ENCODE measurements at regions not wholly inside any gene's neighbourhood (a gene's known extent, or its start where the extent isn't known, plus 50 kb on each side); places are given as distances from the start of the nearest gene placed in this dataset.

DNA sequence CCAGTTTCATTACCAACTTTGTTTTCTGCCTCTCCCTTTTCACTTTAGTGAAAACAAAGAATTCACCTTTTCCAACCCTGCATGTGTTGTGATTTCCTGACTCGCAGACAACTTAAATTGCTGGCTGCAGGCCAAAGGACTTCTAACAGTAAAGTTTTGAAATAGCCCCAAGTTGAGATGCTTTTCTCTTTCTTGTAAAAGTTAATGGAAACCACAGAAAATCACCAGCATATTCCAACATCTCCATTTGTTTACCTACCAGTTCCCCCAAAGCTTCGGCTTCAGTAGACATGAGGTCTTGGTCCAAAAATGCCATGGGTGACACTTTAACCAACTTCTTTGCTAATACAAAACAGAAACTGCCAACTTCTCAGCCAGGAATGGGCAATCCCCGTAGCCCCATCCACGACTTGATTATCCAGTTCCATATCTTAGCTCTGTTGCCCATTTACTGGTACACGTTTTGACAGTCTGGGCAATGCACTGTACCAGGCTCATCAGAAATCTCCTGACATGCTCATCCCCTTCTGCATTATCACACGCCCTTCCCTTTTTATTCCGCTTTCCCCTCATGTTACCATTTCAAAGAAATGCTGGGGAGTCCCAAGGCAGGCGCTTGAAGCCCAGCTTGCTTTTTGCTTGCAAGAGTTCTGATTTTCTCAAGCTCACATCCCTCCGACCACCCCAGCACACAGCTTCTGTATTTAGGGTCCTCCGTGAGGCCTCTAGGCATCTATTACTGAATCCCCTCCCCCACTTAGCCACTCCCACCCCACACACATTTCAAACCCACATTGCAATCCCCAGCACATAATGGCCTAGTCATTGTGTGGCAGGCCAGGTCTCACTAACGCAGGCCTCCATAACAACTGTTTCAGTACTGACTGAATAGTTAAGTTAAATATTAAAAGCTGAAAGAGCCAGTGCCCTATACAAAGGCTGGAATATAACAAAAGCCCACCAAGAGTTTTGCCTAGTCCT, 137.9 kb upstream of the S100G start:
- H3K4me3 ChIP-seq (ENCODE audit: low read depth, low read length), result no peak overlapping the region
- H3K27me3 ChIP-seq (ENCODE audit: control insufficient read depth, insufficient read depth, low read length), result no peaks in the 10 kb centered on the region
- H3K9me3 ChIP-seq (ENCODE audit: control insufficient read depth, insufficient read depth, low read length), result no peaks in the 10 kb centered on the region
- H3K27ac ChIP-seq (ENCODE audit: low read depth, low read length), result no peak overlapping the region
- no peak for DNase-seq (ENCODE audit: low read depth, low spot score)
- CTCF ChIA-PET, result interaction anchor here (1.8 kb wide), 1 partner anchor 76 kb away, joined by 5 read pairs; no protein-coding TSS in a partner anchor
- POLR2A ChIA-PET, result no interaction called here
- TF ChIP-seq, protein P1, sequence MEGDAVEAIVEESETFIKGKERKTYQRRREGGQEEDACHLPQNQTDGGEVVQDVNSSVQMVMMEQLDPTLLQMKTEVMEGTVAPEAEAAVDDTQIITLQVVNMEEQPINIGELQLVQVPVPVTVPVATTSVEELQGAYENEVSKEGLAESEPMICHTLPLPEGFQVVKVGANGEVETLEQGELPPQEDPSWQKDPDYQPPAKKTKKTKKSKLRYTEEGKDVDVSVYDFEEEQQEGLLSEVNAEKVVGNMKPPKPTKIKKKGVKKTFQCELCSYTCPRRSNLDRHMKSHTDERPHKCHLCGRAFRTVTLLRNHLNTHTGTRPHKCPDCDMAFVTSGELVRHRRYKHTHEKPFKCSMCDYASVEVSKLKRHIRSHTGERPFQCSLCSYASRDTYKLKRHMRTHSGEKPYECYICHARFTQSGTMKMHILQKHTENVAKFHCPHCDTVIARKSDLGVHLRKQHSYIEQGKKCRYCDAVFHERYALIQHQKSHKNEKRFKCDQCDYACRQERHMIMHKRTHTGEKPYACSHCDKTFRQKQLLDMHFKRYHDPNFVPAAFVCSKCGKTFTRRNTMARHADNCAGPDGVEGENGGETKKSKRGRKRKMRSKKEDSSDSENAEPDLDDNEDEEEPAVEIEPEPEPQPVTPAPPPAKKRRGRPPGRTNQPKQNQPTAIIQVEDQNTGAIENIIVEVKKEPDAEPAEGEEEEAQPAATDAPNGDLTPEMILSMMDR (IDR thresholded peaks at IDR 0.05; ENCODE audit: low read depth, low read length), result no peak

- TF ChIP-seq, protein P1 (IDR thresholded peaks at IDR 0.05; ENCODE audit: low read depth, low read length), result no peak
- ChIA-PET POLR2A (no interaction called here), CTCF (no interaction called here)
- Histone ChIP-seq H3K27me3 (ENCODE audit: control insufficient read depth, insufficient read depth, low read length) (no peaks in the 10 kb centered on the region), H3K27ac (ENCODE audit: low read depth, low read length) (no peak overlapping the region), H3K9me3 (ENCODE audit: control insufficient read depth, insufficient read depth, low read length) (no peaks in the 10 kb centered on the region), H3K4me3 (ENCODE audit: low read depth, low read length) (no peak overlapping the region)
- no peak for DNase-seq (ENCODE audit: low read depth, low spot score)
These were observed 133.6 kb upstream of the S100G start for GRCh38 chrX:16516232-16516876.

DNA sequence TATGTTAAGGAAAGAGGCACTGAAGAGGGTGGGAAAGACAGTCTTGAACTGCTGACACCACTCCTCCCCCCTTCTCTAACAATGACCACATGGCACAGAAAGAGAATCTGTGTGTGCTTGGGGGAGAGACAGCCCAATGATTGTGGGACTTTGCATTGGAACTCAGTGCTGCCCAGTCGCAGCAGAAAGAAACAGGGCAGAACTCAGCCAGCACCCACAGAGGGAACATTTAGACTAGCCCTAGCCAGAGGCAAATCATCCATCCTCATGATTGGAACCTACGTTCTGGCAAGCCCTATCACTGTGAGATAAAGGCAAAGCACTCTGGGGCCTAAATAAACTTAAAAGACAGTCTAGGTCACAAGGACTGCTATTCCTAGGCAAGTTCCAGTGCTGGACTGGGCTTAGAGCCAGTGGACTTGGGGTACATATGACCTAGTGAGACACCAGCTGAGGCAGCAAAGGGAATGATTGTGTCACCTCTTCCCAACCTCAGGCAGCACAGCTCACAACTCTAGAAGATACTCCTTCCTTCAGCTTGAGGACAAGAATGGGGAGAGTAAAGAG, 132.8 kb upstream of the S100G start:
- Histone ChIP-seq H3K27me3 (ENCODE audit: control insufficient read depth, insufficient read depth, low read length) (no peaks in the 10 kb centered on the region), H3K9me3 (ENCODE audit: control insufficient read depth, insufficient read depth, low read length) (no peaks in the 10 kb centered on the region), H3K4me3 (ENCODE audit: low read depth, low read length) (no peak overlapping the region), H3K27ac (ENCODE audit: low read depth, low read length) (no peak overlapping the region)
- TF ChIP-seq, protein P1 (IDR thresholded peaks at IDR 0.05; ENCODE audit: low read depth, low read length), result no peak
- POLR2A ChIA-PET, result no interaction called here
- DNase-seq (ENCODE audit: low read depth, low spot score), result no peak
- CTCF ChIA-PET, result no interaction called here

- POLR2A ChIA-PET, result no interaction called here
- CTCF ChIA-PET, result no interaction called here
- TF ChIP-seq, protein P1 (IDR thresholded peaks at IDR 0.05; ENCODE audit: low read depth, low read length), result no peak
These were observed 131.8 kb upstream of the S100G start for GRCh38 chrX:16518131-16518530.

GRCh38 chrX:16524316-16524715, 125.6 kb upstream of the S100G start:
- Histone ChIP-seq H3K27ac (ENCODE audit: low read depth, low read length) (no peak overlapping the region), H3K4me3 (ENCODE audit: low read depth, low read length) (no peak overlapping the region), H3K27me3 (ENCODE audit: control insufficient read depth, insufficient read depth, low read length) (no peaks in the 10 kb centered on the region), H3K9me3 (ENCODE audit: control insufficient read depth, insufficient read depth, low read length) (peaks cover 4% of the 10 kb centered on the region; the same call in 1 of the 2 replicates)
- DNase-seq (ENCODE audit: low read depth, low spot score), result no peak
- TF ChIP-seq, protein P1 (IDR thresholded peaks at IDR 0.05; ENCODE audit: low read depth, low read length), result no peak
- CTCF ChIA-PET, result no interaction called here
- POLR2A ChIA-PET, result no interaction called here

More at GRCh38 chrX:16518131-16518530, 131.8 kb upstream of the S100G start:
- no peak for DNase-seq (ENCODE audit: low read depth, low spot score)
- Histone ChIP-seq H3K27me3 (ENCODE audit: control insufficient read depth, insufficient read depth, low read length) (no peaks in the 10 kb centered on the region), H3K27ac (ENCODE audit: low read depth, low read length) (no peak overlapping the region), H3K9me3 (ENCODE audit: control insufficient read depth, insufficient read depth, low read length) (no peaks in the 10 kb centered on the region), H3K4me3 (ENCODE audit: low read depth, low read length) (no peak overlapping the region)
